H1 (cell line): ENCODE measurements at regions not wholly inside any gene's neighbourhood (a gene's known extent, or its start where the extent isn't known, plus 50 kb on each side); places are given as distances from the start of the nearest gene placed in this dataset.

Experiments
- CTCF ChIA-PET: fragments of 300-600 bp; sonication (Branson Sonifier 250); formaldehyde crosslinking; loops from one replicate; lab custom pipeline; 2021; ENCODE audit not compliant: partially characterized antibody; lab: Charles Lee
- POLR2A ChIA-PET: fragments of 300-600 bp; sonication (Branson Sonifier 250); formaldehyde crosslinking; loops from one replicate; lab custom pipeline; 2021; ENCODE audit warnings: inconsistent platforms; ENCODE audit not compliant: partially characterized antibody; lab: Charles Lee
- DNase-seq, 2 experiments: peaks; one replicate each; pipeline versions ENCODE4 v3.0.0 to v3.0.0-alpha.2; 2010 to 2022; ENCODE audit warnings: low spot score in 2 of 2, low read depth in 1 of 2, mixed read lengths in 1 of 2
- FAIRE-seq: peaks from 2 replicates; lab custom pipeline; 2011; peaks lifted over from hg19 to GRCh38; lab: Jason Lieb, UNC
- H2AFZ ChIP-seq: 2 replicates; pipeline ENCODE4 v1.8.1; 2012; ENCODE audit warnings: low read length, inconsistent platforms
- H2AK5ac ChIP-seq: 2 replicates; pipeline ENCODE4 v1.6.1; 2013; ENCODE audit warnings: low read depth, low read length
- H2BK120ac ChIP-seq: replicated peaks from 2 replicates; pipeline ENCODE3; 2013; ENCODE audit warnings: low read depth, low read length, inconsistent platforms
- H2BK12ac ChIP-seq: 2 replicates; pipeline ENCODE4 v1.6.1; 2013; ENCODE audit warnings: low read depth, low read length
- H2BK15ac ChIP-seq: 2 replicates; pipeline ENCODE4 v1.6.1; 2013; ENCODE audit warnings: low read length
- H2BK20ac ChIP-seq: 2 replicates; pipeline ENCODE4 v1.6.1; 2013; ENCODE audit warnings: low read length
- H2BK5ac ChIP-seq: 2 replicates; pipeline ENCODE4 v1.6.1; 2013; ENCODE audit warnings: low read depth, low read length
- H3K14ac ChIP-seq: 2 replicates; pipeline ENCODE4 v1.6.1; 2013; ENCODE audit warnings: inconsistent platforms; ENCODE audit not compliant: insufficient read length
- H3K18ac ChIP-seq: 2 replicates; pipeline ENCODE4 v1.6.1; 2013; ENCODE audit warnings: low read length; ENCODE audit errors: extremely low read depth
- H3K23ac ChIP-seq: 2 replicates; pipeline ENCODE4 v1.6.1; 2013; ENCODE audit warnings: inconsistent platforms; ENCODE audit not compliant: insufficient read length
- H3K23me2 ChIP-seq: 2 replicates; pipeline ENCODE4 v1.6.1; 2013; ENCODE audit warnings: low read depth, low read length
- H3K27ac ChIP-seq: 2 replicates; pipeline ENCODE4 v1.6.1; 2011; ENCODE audit warnings: low read depth, low read length, inconsistent platforms
- H3K27me3 ChIP-seq, 4 experiments: replicated peaks in 1 of 4; 1 replicate in 1 of 4; 2 replicates in 3 of 4; pipeline versions ENCODE4 v1.6.1 to v1.8.1; 2011 to 2013; ENCODE audit warnings: low read length in 3 of 4, mild to moderate bottlenecking in 3 of 4, inconsistent platforms in 2 of 4, mixed read lengths in 2 of 4, moderate library complexity in 1 of 4; ENCODE audit not compliant: control insufficient read depth in 3 of 4, insufficient read depth in 3 of 4; ENCODE audit errors: extremely low read depth in 1 of 4
- H3K36me3 ChIP-seq, 4 experiments: 2 replicates each; pipeline versions ENCODE4 v1.6.1 to v1.8.1; 2011 to 2013; ENCODE audit warnings: mild to moderate bottlenecking in 4 of 4, low read length in 3 of 4, moderate library complexity in 2 of 4, control low read depth in 1 of 4, inconsistent platforms in 1 of 4; ENCODE audit not compliant: insufficient read depth in 4 of 4, control insufficient read depth in 2 of 4
- H3K4ac ChIP-seq: replicated peaks from 2 replicates; pipeline ENCODE3; 2013; ENCODE audit warnings: low read length, low read depth, mixed read lengths, inconsistent platforms; ENCODE audit not compliant: insufficient read length
- H3K4me1 ChIP-seq, 4 experiments: replicated peaks in 1 of 4; 1 replicate in 1 of 4; 2 replicates in 3 of 4; pipeline versions ENCODE4 v1.6.1 to v1.8.1; 2011 to 2013; ENCODE audit warnings: low read length in 3 of 4, inconsistent platforms in 2 of 4, mixed read lengths in 1 of 4; ENCODE audit not compliant: insufficient read depth in 4 of 4, control insufficient read depth in 3 of 4
- H3K4me2 ChIP-seq, 2 experiments: 2 replicates each; pipeline versions ENCODE4 v1.6.1 to v1.8.1; 2011 to 2013; ENCODE audit warnings: low read depth in 2 of 2, low read length in 2 of 2, control low read depth in 1 of 2, inconsistent platforms in 1 of 2, mild to moderate bottlenecking in 1 of 2; ENCODE audit not compliant: insufficient read depth in 1 of 2
- H3K4me3 ChIP-seq, 4 experiments: fragments of 200-600, 300-600 bp in 1 of 4; sonication (generic), shearing (Covaris generic), sonication (Bioruptor Twin) in 1 of 4; 2 replicates each; pipeline versions ENCODE4 v1.5.1 to v1.8.1; 2011 to 2016; ENCODE audit warnings: low read length in 4 of 4, low read depth in 3 of 4, control low read depth in 2 of 4, inconsistent platforms in 2 of 4, mild to moderate bottlenecking in 2 of 4, mixed read lengths in 1 of 4, moderate library complexity in 1 of 4; ENCODE audit not compliant: insufficient read depth in 2 of 4; ENCODE audit errors: extremely low read depth in 1 of 4
- H3K56ac ChIP-seq: replicated peaks from 2 replicates; pipeline ENCODE3; 2013; ENCODE audit warnings: low read depth, mild to moderate bottlenecking, mixed read lengths, low read length, inconsistent platforms; ENCODE audit not compliant: insufficient read length
- H3K79me1 ChIP-seq: 2 replicates; pipeline ENCODE4 v1.6.1; 2013; ENCODE audit warnings: low read depth, low read length, control low read depth
- H3K79me2 ChIP-seq, 2 experiments: 2 replicates each; pipeline versions ENCODE4 v1.6.1 to v1.8.1; 2012 to 2013; ENCODE audit warnings: low read length in 2 of 2, mild to moderate bottlenecking in 2 of 2, inconsistent platforms in 1 of 2; ENCODE audit not compliant: insufficient read depth in 2 of 2, control insufficient read depth in 1 of 2
- H3K9ac ChIP-seq, 4 experiments: replicated peaks in 1 of 4; 1 replicate in 1 of 4; 2 replicates in 3 of 4; pipeline versions ENCODE4 v1.6.1 to v1.8.1; 2011 to 2013; ENCODE audit warnings: low read depth in 3 of 4, low read length in 3 of 4, control low read depth in 2 of 4, mild to moderate bottlenecking in 2 of 4, moderate library complexity in 2 of 4, inconsistent platforms in 1 of 4; ENCODE audit errors: extremely low read depth in 1 of 4
- H3K9me3 ChIP-seq, 2 experiments: 2 replicates each; pipeline versions ENCODE4 v1.6.1 to v1.8.1; 2012 to 2013; ENCODE audit warnings: mild to moderate bottlenecking in 2 of 2, moderate library complexity in 2 of 2, control low read depth in 1 of 2, inconsistent platforms in 1 of 2, low read depth in 1 of 2, low read length in 1 of 2, mixed read lengths in 1 of 2; ENCODE audit not compliant: insufficient read depth in 2 of 2
- H4K20me1 ChIP-seq, 2 experiments: replicated peaks in 1 of 2; 2 replicates each; pipeline versions ENCODE3 to v1.8.1; 2011 to 2013; ENCODE audit warnings: inconsistent platforms in 2 of 2, low read length in 2 of 2, mild to moderate bottlenecking in 1 of 2; ENCODE audit not compliant: insufficient read depth in 2 of 2, control insufficient read depth in 1 of 2
- H4K5ac ChIP-seq: 2 replicates; pipeline ENCODE4 v1.6.1; 2013; ENCODE audit warnings: low read length, low read depth, mixed read lengths, inconsistent platforms; ENCODE audit not compliant: insufficient read length
- H4K8ac ChIP-seq: 2 replicates; pipeline ENCODE4 v1.8.0; 2013; ENCODE audit warnings: mild to moderate bottlenecking, moderate library complexity, low read length, inconsistent platforms; ENCODE audit not compliant: insufficient read depth; ENCODE audit errors: extremely low read depth
- H4K91ac ChIP-seq: replicated peaks from 2 replicates; pipeline ENCODE3; 2013; ENCODE audit warnings: low read length, mixed read lengths, inconsistent platforms; ENCODE audit not compliant: insufficient read length
- ATF3 ChIP-seq: IDR thresholded peaks from 2 replicates; pipeline ENCODE4 v1.6.1; 2011; ENCODE audit warnings: low read depth, mild to moderate bottlenecking, low read length; ENCODE audit not compliant: insufficient read depth
- GABPA ChIP-seq: IDR thresholded peaks from 2 replicates; pipeline ENCODE4 v1.6.1; 2011; ENCODE audit warnings: mild to moderate bottlenecking, low read length, moderate library complexity, borderline replicate concordance; ENCODE audit not compliant: insufficient read depth
- KDM1A ChIP-seq: fragments of 200-600, 300-600 bp; sonication (generic); IDR thresholded peaks from 2 replicates; pipeline ENCODE4 v1.7.1; 2016; ENCODE audit warnings: mild to moderate bottlenecking, low read length, borderline replicate concordance
- KDM4A ChIP-seq: IDR thresholded peaks from one replicate; pipeline ENCODE4 v1.7.1; 2012; ENCODE audit warnings: low read depth, mild to moderate bottlenecking, moderate library complexity, low read length, inconsistent platforms; ENCODE audit not compliant: severe bottlenecking
- RFX5 ChIP-seq: IDR thresholded peaks from 2 replicates; pipeline ENCODE4 v1.6.1; 2011; ENCODE audit warnings: low read depth, low read length, improper control_type of control experiment, borderline replicate concordance
- SAP30 ChIP-seq: fragments of 300-600 bp; sonication (generic); IDR thresholded peaks from 2 replicates; pipeline ENCODE4 v1.7.1; 2012; ENCODE audit warnings: low read length, moderate library complexity, mild to moderate bottlenecking, inconsistent platforms; ENCODE audit not compliant: insufficient read depth, insufficient replicate concordance
- SIRT6 ChIP-seq: IDR thresholded peaks from one replicate; pipeline ENCODE4 v1.7.1; 2012; ENCODE audit warnings: low read length, inconsistent platforms
- TAF1 ChIP-seq: IDR thresholded peaks from 2 replicates; pipeline ENCODE4 v1.6.1; 2011; ENCODE audit warnings: mild to moderate bottlenecking, low read depth, low read length
- WGBS, 2 experiments: shearing (Covaris generic) in 1 of 2; methylation state at CpG; one replicate each; pipeline versions ENCODE4 v1.1.6 to v1.1.7; 2013 to 2015; ENCODE audit warnings: low lambda C conversion rate in 2 of 2, mixed read lengths in 2 of 2, inconsistent platforms in 1 of 2, low coverage in 1 of 2, missing lambda C conversion rate in 1 of 2; ENCODE audit not compliant: insufficient replicate concordance in 2 of 2, insufficient coverage in 1 of 2, insufficient read length in 1 of 2; ENCODE audit errors: extremely low coverage in 1 of 2, missing lambda C conversion rate in 1 of 2; 5-methylcytosine and 5-hydroxymethylcytosine counted together

- ChIA-PET CTCF (no interaction called here), POLR2A (no interaction called here)
- FAIRE-seq (no peak), DNase-seq (no peak)
- Histone ChIP-seq H3K23me2 (peaks cover 1% of the 10 kb centered on the region; the same call in 1 of the 2 replicates), H3K14ac (no peak overlapping the region), H3K18ac (no peak overlapping the region), H2BK120ac (no peak overlapping the region), H3K4me1 (no peaks in the 10 kb centered on the region), H3K4me3 (no peak overlapping the region), H4K8ac (no peak overlapping the region), H2BK5ac (no peak overlapping the region), H3K79me2 (no peaks in the 10 kb centered on the region), H2AFZ (no peak overlapping the region), H3K56ac (no peak overlapping the region), H3K36me3 (no peaks in the 10 kb centered on the region; a peak in 1 of 8 replicates), H3K27me3 (no peaks in the 10 kb centered on the region), H4K20me1 (no peaks in the 10 kb centered on the region), H2BK12ac (no peak overlapping the region), H3K4me2 (no peak overlapping the region), H2BK20ac (no peak overlapping the region), H3K9me3 (peaks cover 58 to 59% of the 10 kb centered on the region in 2 experiments), H4K91ac (no peak overlapping the region), H3K79me1 (no peaks in the 10 kb centered on the region), H4K5ac (no peak overlapping the region), H2BK15ac (no peak overlapping the region), H2AK5ac (no peak overlapping the region), H3K4ac (no peak overlapping the region), H3K27ac (no peak overlapping the region), H3K23ac (no peak overlapping the region), H3K9ac (no peak overlapping the region)
- TF ChIP-seq TAF1, result no peak
- no peak for TF ChIP-seq RFX5
- TF ChIP-seq SAP30, result no peak
- TF ChIP-seq KDM4A, result no peak
- no peak for TF ChIP-seq SIRT6
- TF ChIP-seq ATF3, result no peak
- no peak for TF ChIP-seq GABPA
- no peak for TF ChIP-seq KDM1A
- WGBS, 2 experiments, result 80% methylated on average over 1 of the region's 1 CpG; no CpG with 5 or more reads in 1 of the 2 experiments
Observed at GRCh38 chr19:23554548-23554947, 132.5 kb downstream of the ZNF675 start.
